Thoracic aorta (tissue), 2 donors: ENCODE measurements at regions not wholly inside any gene's neighbourhood (a gene's known extent, or its start where the extent isn't known, plus 50 kb on each side); places are given as distances from the start of the nearest gene placed in this dataset.
A peak's percentile ranks its signal among the peaks of the same experiment; 100 is the strongest.
"Not testable (repeated sequence)": the region's sequence is repeated elsewhere in the genome, so short reads cannot be mapped to it uniquely, and the experiment has no call there.

Experiments
- ATAC-seq: fragments of 150-250 bp; one replicate; pipeline ENCODE4 v1.8.0; 2017; ENCODE audit warnings: low read depth; ENCODE audit not compliant: insufficient number of reproducible peaks, low FRiP score
- DNase-seq: peaks from one replicate; pipeline ENCODE4 v3.0.0-alpha.2; 2020; ENCODE audit warnings: low spot score
- H3K27ac ChIP-seq, 2 donors: fragments of 200-600 bp; sonication (generic); 1 replicate in 1 of 2; 2 replicates in 1 of 2; pipeline ENCODE4 v1.5.1; 2016; ENCODE audit warnings: mild to moderate bottlenecking in 2 of 2, moderate library complexity in 2 of 2
- H3K27me3 ChIP-seq: fragments of 200-600 bp; sonication (generic); replicated peaks from 2 replicates; pipeline ENCODE4 v1.6.0; 2016; ENCODE audit warnings: mild to moderate bottlenecking; ENCODE audit not compliant: insufficient read depth
- H3K36me3 ChIP-seq: fragments of 200-600 bp; sonication (generic); one replicate; pipeline ENCODE4 v1.5.1; 2016
- H3K4me1 ChIP-seq, 2 donors: fragments of 200-600 bp; sonication (generic); 1 replicate in 1 of 2; 2 replicates in 1 of 2; pipeline versions ENCODE4 v1.5.1 to v1.6.0; 2016; ENCODE audit warnings: low read depth in 2 of 2, mild to moderate bottlenecking in 1 of 2; ENCODE audit not compliant: control insufficient read depth in 1 of 2
- H3K4me3 ChIP-seq: fragments of 200-600 bp; sonication (generic); 2 replicates; pipeline ENCODE4 v1.5.1; 2016; ENCODE audit warnings: mild to moderate bottlenecking
- H3K9me3 ChIP-seq: fragments of 200-600 bp; sonication (generic); 2 replicates; pipeline ENCODE4 v1.5.1; 2016
- CTCF ChIP-seq: fragments of 200-600 bp; sonication (generic); IDR thresholded peaks from one replicate; pipeline ENCODE4 v1.5.1; 2019; ENCODE audit warnings: antibody characterized with exemption

GRCh38 chr3:56929809-56930615 is 128.3 kb upstream of the ARHGEF3 start:
- ATAC-seq (no peak), DNase-seq (no peak)
- Histone ChIP-seq H3K9me3 (no peaks in the 10 kb centered on the region), H3K36me3 (no peaks in the 10 kb centered on the region), H3K27me3 (no peaks in the 10 kb centered on the region), H3K4me1 (peaks cover 6 to 10% of the 10 kb centered on the region in 2 donors), H3K4me3 (peak overlapping the region; percentile 9), H3K27ac (no peak overlapping the region)
- no peak for TF ChIP-seq CTCF

GRCh38 chr3:56928379-56929068 is 126.8 kb upstream of the ARHGEF3 start:
- DNase-seq (no peak), ATAC-seq (no peak)
- H3K36me3 ChIP-seq: no peaks in the 10 kb centered on the region
- H3K4me3 ChIP-seq: no peak overlapping the region
- no peaks in the 10 kb centered on the region for H3K9me3 ChIP-seq
- no peak for TF ChIP-seq CTCF
- H3K27me3 ChIP-seq: no peaks in the 10 kb centered on the region
- H3K4me1 ChIP-seq: peaks cover 11 to 18% of the 10 kb centered on the region in 2 donors
- no peak overlapping the region for H3K27ac ChIP-seq

- ATAC-seq (no peak), DNase-seq (no peak)
- Histone ChIP-seq H3K27me3 (no peaks in the 10 kb centered on the region), H3K9me3 (no peaks in the 10 kb centered on the region), H3K4me3 (no peak overlapping the region), H3K36me3 (no peaks in the 10 kb centered on the region), H3K27ac (no peak overlapping the region), H3K4me1 (peaks cover 17 to 24% of the 10 kb centered on the region in 2 donors)
- TF ChIP-seq CTCF: no peak
Observed at GRCh38 chr3:56927855-56928254, 126.1 kb upstream of the ARHGEF3 start.

GRCh38 chr3:56926947-56927282 is 125.2 kb upstream of the ARHGEF3 start:
- H3K27ac ChIP-seq: no peak overlapping the region
- DNase-seq: no peak
- H3K9me3 ChIP-seq: no peaks in the 10 kb centered on the region
- no peak overlapping the region for H3K4me3 ChIP-seq
- no peaks in the 10 kb centered on the region for H3K36me3 ChIP-seq
- H3K27me3 ChIP-seq: no peaks in the 10 kb centered on the region
- no peak for TF ChIP-seq CTCF
- no peak for ATAC-seq
- H3K4me1 ChIP-seq: peaks cover 22 to 34% of the 10 kb centered on the region in 2 donors

- no peak for TF ChIP-seq CTCF
- H3K27ac ChIP-seq: no peak overlapping the region
- no peaks in the 10 kb centered on the region for H3K36me3 ChIP-seq
- no peak overlapping the region for H3K4me3 ChIP-seq
- no peak for ATAC-seq
- DNase-seq: no peak
- H3K27me3 ChIP-seq: no peaks in the 10 kb centered on the region
- H3K4me1 ChIP-seq: peaks cover 22 to 39% of the 10 kb centered on the region in 2 donors
- H3K9me3 ChIP-seq: no peaks in the 10 kb centered on the region
Observed at GRCh38 chr3:56926243-56926946, 124.6 kb upstream of the ARHGEF3 start.

- H3K27me3 ChIP-seq, H3K36me3 ChIP-seq, H3K4me3 ChIP-seq, DNase-seq, H3K9me3 ChIP-seq, ATAC-seq: not testable (repeated sequence)
- H3K4me1 ChIP-seq: peaks cover 19 to 40% of the 10 kb centered on the region in 2 donors
- peak overlapping the region in 1 of 2 donors; percentile 23 for H3K27ac ChIP-seq
Observed at GRCh38 chr3:56924700-56925099, 123.0 kb upstream of the ARHGEF3 start.
